ENCODE measurements at regions not wholly inside any gene's neighbourhood (a gene's known extent, or its start where the extent isn't known, plus 50 kb on each side); places are given as distances from the start of the nearest gene placed in this dataset.

GRCh38 chr13:80755910-80756309, 415.0 kb upstream of the SPRY2 start:
- DNase-seq (ENCODE audit: low read depth): no peak
- H3K4me3 ChIP-seq (ENCODE audit: low read length): no peak overlapping the region
- no peak for TF ChIP-seq CTCF (conservative IDR thresholded peaks at IDR 0.05; ENCODE audit: low read length)

- TF ChIP-seq CTCF (conservative IDR thresholded peaks at IDR 0.05; ENCODE audit: low read length): no peak
- no peak overlapping the region for H3K4me3 ChIP-seq (ENCODE audit: low read length)
- no peak for DNase-seq (ENCODE audit: low read depth)
Observed at GRCh38 chr13:80754441-80754840, 413.5 kb upstream of the SPRY2 start.

GRCh38 chr13:80753866-80754265, 412.9 kb upstream of the SPRY2 start:
- no peak for DNase-seq (ENCODE audit: low read depth)
- no peak overlapping the region for H3K4me3 ChIP-seq (ENCODE audit: low read length)
- no peak for TF ChIP-seq CTCF (conservative IDR thresholded peaks at IDR 0.05; ENCODE audit: low read length)

- TF ChIP-seq CTCF (conservative IDR thresholded peaks at IDR 0.05; ENCODE audit: low read length): no peak
- no peak overlapping the region for H3K4me3 ChIP-seq (ENCODE audit: low read length)
- no peak for DNase-seq (ENCODE audit: low read depth)
Observed at GRCh38 chr13:80751854-80752253, 410.9 kb upstream of the SPRY2 start.

GRCh38 chr13:80744147-80744914, 403.4 kb upstream of the SPRY2 start:
- DNase-seq (ENCODE audit: low read depth): no peak
- no peak overlapping the region for H3K4me3 ChIP-seq (ENCODE audit: low read length)
- TF ChIP-seq CTCF (conservative IDR thresholded peaks at IDR 0.05; ENCODE audit: low read length): no peak

GRCh38 chr13:80742033-80742432, 401.1 kb upstream of the SPRY2 start:
- no peak for DNase-seq (ENCODE audit: low read depth)
- TF ChIP-seq CTCF (conservative IDR thresholded peaks at IDR 0.05; ENCODE audit: low read length): no peak

GRCh38 chr13:80740071-80740470, 399.1 kb upstream of the SPRY2 start:
- TF ChIP-seq CTCF (conservative IDR thresholded peaks at IDR 0.05; ENCODE audit: low read length): no peak
- DNase-seq (ENCODE audit: low read depth): no peak
- H3K4me3 ChIP-seq (ENCODE audit: low read length): no peak overlapping the region

More at GRCh38 chr13:80742033-80742432, 401.1 kb upstream of the SPRY2 start:
- no peak overlapping the region for H3K4me3 ChIP-seq (ENCODE audit: low read length)

Measured in AG10803 (cell line).